SU-DHL-6 (cell line): ENCODE measurements at regions not wholly inside any gene's neighbourhood (a gene's known extent, or its start where the extent isn't known, plus 50 kb on each side); places are given as distances from the start of the nearest gene placed in this dataset.
"Not testable (repeated sequence)": the region's sequence is repeated elsewhere in the genome, so short reads cannot be mapped to it uniquely, and the experiment has no call there.

Experiments used
- H2AFZ ChIP-seq: fragments of 200-600 bp; sonication (generic); 2 replicates; pipeline ENCODE4 v1.6.1; 2014; ENCODE audit warnings: low read depth, mild to moderate bottlenecking, moderate library complexity, mixed read lengths, antibody characterized with exemption, low read length; ENCODE audit not compliant: severe bottlenecking
- H3F3A ChIP-seq: fragments of 200-600 bp; shearing (Covaris generic); 2 replicates; pipeline ENCODE4 v1.6.0; 2016; ENCODE audit warnings: antibody characterized with exemption, mild to moderate bottlenecking; ENCODE audit not compliant: insufficient read depth
- H3K27ac ChIP-seq: fragments of 200-600 bp; sonication (generic); 2 replicates; pipeline ENCODE4 v1.5.1; 2016; ENCODE audit warnings: low read depth, mild to moderate bottlenecking, low read length, moderate library complexity, mixed read lengths
- H3K27me3 ChIP-seq: fragments of 200-600 bp; sonication (generic), shearing (Covaris generic); 2 replicates; pipeline ENCODE4 v1.6.0; 2014; ENCODE audit warnings: mild to moderate bottlenecking, low read length
- H3K36me3 ChIP-seq: fragments of 200-600 bp; sonication (generic); 2 replicates; pipeline ENCODE4 v1.6.1; 2014; ENCODE audit warnings: mild to moderate bottlenecking, low read length, mixed read lengths
- H3K4me2 ChIP-seq: fragments of 300-600, 200-600 bp; shearing (Covaris generic), sonication (generic); 2 replicates; pipeline ENCODE4 v1.6.0; 2014; ENCODE audit warnings: low read length, low read depth, mild to moderate bottlenecking; ENCODE audit not compliant: poor library complexity, severe bottlenecking
- H3K4me3 ChIP-seq: fragments of 200-600 bp; sonication (generic); 2 replicates; pipeline ENCODE4 v1.5.1; 2014; ENCODE audit warnings: antibody characterized with exemption, low read length, mild to moderate bottlenecking, mixed read lengths; ENCODE audit not compliant: insufficient read depth, poor library complexity, severe bottlenecking
- H3K79me2 ChIP-seq: fragments of 200-600 bp; sonication (generic); 2 replicates; pipeline ENCODE4 v1.6.1; 2014; ENCODE audit warnings: mild to moderate bottlenecking, low read length, moderate library complexity; ENCODE audit not compliant: insufficient read depth
- H3K9ac ChIP-seq: fragments of 200-600 bp; sonication (generic); 2 replicates; pipeline ENCODE4 v1.7.0; 2014; ENCODE audit warnings: mild to moderate bottlenecking, low read length
- H3K9me2 ChIP-seq: fragments of 200-600 bp; sonication (generic); replicated peaks from 2 replicates; pipeline ENCODE4 v1.6.1; 2014; ENCODE audit warnings: low read length; ENCODE audit not compliant: insufficient read depth
- H3K9me3 ChIP-seq: fragments of 200-600 bp; sonication (generic); 2 replicates; pipeline ENCODE4 v1.6.1; 2014; ENCODE audit warnings: low read length, mixed read lengths; ENCODE audit not compliant: insufficient read depth
- H4K20me1 ChIP-seq: fragments of 200-600 bp; sonication (generic); 2 replicates; pipeline ENCODE4 v1.6.1; 2014; ENCODE audit warnings: low read depth, mild to moderate bottlenecking, antibody characterized with exemption, low read length, moderate library complexity, mixed read lengths
- CTCF ChIP-seq: fragments of 200-600 bp; sonication (generic); IDR thresholded peaks from one replicate; pipeline ENCODE4 v1.5.1; 2017; ENCODE audit warnings: antibody characterized with exemption, mild to moderate bottlenecking, low read length, moderate library complexity; ENCODE audit not compliant: insufficient read depth, poor library complexity, severe bottlenecking
- EZH2phosphoT487 ChIP-seq: fragments of 200-600 bp; sonication (generic), shearing (Covaris generic); conservative IDR thresholded peaks from 2 replicates; pipeline ENCODE4 v1.6.1; 2018; ENCODE audit warnings: mild to moderate bottlenecking, antibody characterized with exemption, low read length, moderate library complexity, mixed read lengths

GRCh38 chr18:8526332-8526731, 82.9 kb upstream of the RAB12 start:
- H3K27me3 ChIP-seq: no peaks in the 10 kb centered on the region
- TF ChIP-seq CTCF: no peak
- no peak for TF ChIP-seq EZH2phosphoT487
- H3K79me2 ChIP-seq: no peaks in the 10 kb centered on the region
- H3K4me2 ChIP-seq: no peak overlapping the region
- no peaks in the 10 kb centered on the region for H4K20me1 ChIP-seq
- no peak overlapping the region for H3K27ac ChIP-seq
- no peaks in the 10 kb centered on the region for H3K9me3 ChIP-seq
- no peaks in the 10 kb centered on the region for H3F3A ChIP-seq
- H3K4me3 ChIP-seq: no peak overlapping the region
- H2AFZ ChIP-seq: no peak overlapping the region
- no peaks in the 10 kb centered on the region for H3K36me3 ChIP-seq
- no peaks in the 10 kb centered on the region for H3K9me2 ChIP-seq
- H3K9ac ChIP-seq: no peak overlapping the region

DNA sequence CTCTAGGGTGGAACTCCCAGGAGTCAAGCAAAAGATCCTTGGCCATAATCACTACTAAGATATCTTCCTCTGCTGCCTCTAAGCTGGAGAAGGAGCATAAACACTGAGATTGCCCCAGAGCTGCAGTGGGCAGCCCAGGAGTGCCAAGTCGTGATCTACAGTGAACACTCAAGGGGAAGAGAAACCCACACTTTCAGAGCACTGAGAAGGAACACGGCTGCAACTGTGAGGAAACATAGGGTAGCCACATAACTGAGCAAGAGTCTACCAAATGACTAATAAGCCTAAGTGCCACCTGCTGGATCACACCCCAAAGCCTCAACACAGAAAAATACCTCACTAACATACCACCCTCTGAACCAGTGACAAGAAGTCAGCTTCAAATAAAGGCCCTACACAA, 79.6 kb upstream of the RAB12 start:
- Histone ChIP-seq H3K36me3 (no peaks in the 10 kb centered on the region), H3K9me3 (no peaks in the 10 kb centered on the region), H3K27me3 (no peaks in the 10 kb centered on the region), H3K4me3 (no peak overlapping the region), H3K79me2 (no peaks in the 10 kb centered on the region), H2AFZ (no peak overlapping the region), H3K9me2 (no peaks in the 10 kb centered on the region), H3K9ac (no peak overlapping the region), H3K27ac (no peak overlapping the region), H3F3A (no peaks in the 10 kb centered on the region), H4K20me1 (no peaks in the 10 kb centered on the region), H3K4me2 (no peak overlapping the region)
- TF ChIP-seq EZH2phosphoT487 (no peak), CTCF (no peak)

DNA sequence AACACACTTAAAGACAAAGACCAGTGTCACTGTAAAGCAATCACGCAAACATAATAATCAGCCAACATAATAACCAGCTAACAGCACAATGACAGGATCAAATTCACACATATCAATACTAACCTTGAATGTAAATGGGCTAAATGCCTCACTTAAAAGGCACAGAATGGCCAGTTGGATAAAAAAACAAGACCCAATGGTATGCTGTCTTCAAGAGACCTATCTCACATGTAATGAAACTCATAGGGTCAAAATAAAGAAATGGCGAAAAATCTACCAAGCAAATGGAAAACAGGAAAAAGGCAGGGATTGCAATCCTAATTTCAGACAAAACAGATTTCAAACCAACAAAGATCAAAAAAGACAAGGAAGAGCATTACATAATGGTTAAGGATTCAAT, 78.2 kb upstream of the RAB12 start:
- H2AFZ ChIP-seq, H3K4me3 ChIP-seq, H3K27me3 ChIP-seq, H3K4me2 ChIP-seq, H3K79me2 ChIP-seq, H3K36me3 ChIP-seq, H3K9me3 ChIP-seq, H3K9me2 ChIP-seq, H3K9ac ChIP-seq, H3F3A ChIP-seq, H3K27ac ChIP-seq, H4K20me1 ChIP-seq: not testable (repeated sequence)

DNA sequence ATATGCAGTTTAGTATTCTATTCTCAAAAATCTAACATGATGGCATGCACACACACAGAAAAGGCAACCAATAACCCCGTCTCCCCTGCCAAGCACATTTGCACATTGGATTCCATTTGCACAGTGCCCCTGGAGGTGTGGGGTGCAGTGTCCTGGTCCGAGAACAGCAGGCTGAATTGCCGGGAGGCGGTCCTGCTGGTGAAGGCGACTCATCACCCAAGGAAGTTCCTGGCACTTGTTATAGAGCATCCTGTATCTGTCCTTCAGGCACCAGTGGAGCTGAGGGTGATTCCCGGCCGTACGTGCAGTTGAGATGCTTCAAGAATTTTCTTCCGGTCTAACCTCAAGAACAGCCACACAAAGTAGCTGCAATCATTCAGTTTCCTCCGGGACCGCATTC, 73.0 kb upstream of the RAB12 start:
- TF ChIP-seq CTCF (no peak), EZH2phosphoT487 (no peak)

More for the DNA sequence above, 73.0 kb upstream of the RAB12 start:
- H3K4me2 ChIP-seq: no peak overlapping the region
- no peak overlapping the region for H3K27ac ChIP-seq
- H3K9me2 ChIP-seq: no peaks in the 10 kb centered on the region
- no peaks in the 10 kb centered on the region for H3K79me2 ChIP-seq
- H2AFZ ChIP-seq: no peak overlapping the region
- H4K20me1 ChIP-seq: no peaks in the 10 kb centered on the region
- no peak overlapping the region for H3K4me3 ChIP-seq
- H3F3A ChIP-seq: no peaks in the 10 kb centered on the region
- no peaks in the 10 kb centered on the region for H3K9me3 ChIP-seq
- H3K36me3 ChIP-seq: no peaks in the 10 kb centered on the region
- H3K27me3 ChIP-seq: no peaks in the 10 kb centered on the region
- no peak overlapping the region for H3K9ac ChIP-seq
